HepG2 (cell line): ENCODE measurements at regions not wholly inside any gene's neighbourhood (a gene's known extent, or its start where the extent isn't known, plus 50 kb on each side); places are given as distances from the start of the nearest gene placed in this dataset.

Experiments
- NR1H2 ChIP-seq: sonication (generic); formaldehyde crosslinking; IDR thresholded peaks from 2 replicates; pipeline ENCODE4 v1.8.1; 2022; ENCODE audit warnings: low read depth, missing genetic modification reagents, borderline replicate concordance
- ZNF318 ChIP-seq: sonication (generic); formaldehyde crosslinking; IDR thresholded peaks from 2 replicates; pipeline ENCODE4 v1.4.0; 2020; ENCODE audit warnings: mild to moderate bottlenecking, missing genetic modification reagents
- ZNF891 ChIP-seq: sonication (generic); formaldehyde crosslinking; IDR thresholded peaks from 2 replicates; pipeline ENCODE4 v1.5.0; 2020; ENCODE audit warnings: mild to moderate bottlenecking, missing genetic modification reagents

GRCh38 chr4:164614329-164614728, 139.6 kb upstream of the SMIM31 start:
- TF ChIP-seq ZNF891 (CRISPR knock-in tag) (no peak), ZNF318 (CRISPR knock-in tag) (no peak), NR1H2 (no peak)
